WERI-Rb-1 (cell line): ENCODE measurements at regions not wholly inside any gene's neighbourhood (a gene's known extent, or its start where the extent isn't known, plus 50 kb on each side); places are given as distances from the start of the nearest gene placed in this dataset.

Experiments
- DNase-seq: peaks from one replicate; pipeline ENCODE4 v3.0.0-alpha.2; 2020
- H3K27ac ChIP-seq: fragments of 250-450 bp; sonication (Bioruptor Pico); 2 replicates; pipeline ENCODE4 v1.5.1; 2020; ENCODE audit warnings: mild to moderate bottlenecking, moderate library complexity
- H3K27me3 ChIP-seq: fragments of 250-450 bp; sonication (Bioruptor Pico); 2 replicates; pipeline ENCODE4 v1.5.1; 2021; ENCODE audit warnings: mild to moderate bottlenecking, low read depth, moderate library complexity; ENCODE audit not compliant: insufficient read depth, severe bottlenecking
- H3K36me3 ChIP-seq: fragments of 250-450 bp; sonication (Bioruptor Pico); 2 replicates; pipeline ENCODE4 v1.5.1; 2020; ENCODE audit warnings: mild to moderate bottlenecking, moderate library complexity
- H3K4me3 ChIP-seq: 2 replicates; pipeline ENCODE4 v1.5.1; 2011; ENCODE audit warnings: low read depth, mild to moderate bottlenecking, control low read depth, low read length
- H3K9me3 ChIP-seq: fragments of 250-450 bp; sonication (Bioruptor Pico); 2 replicates; pipeline ENCODE4 v1.5.1; 2021; ENCODE audit warnings: mild to moderate bottlenecking, moderate library complexity; ENCODE audit not compliant: severe bottlenecking
- CTCF ChIP-seq: IDR thresholded peaks from 2 replicates; pipeline ENCODE4 v1.5.1; 2011; ENCODE audit warnings: low read depth, mild to moderate bottlenecking, control low read depth, inconsistent platforms, low read length

DNA sequence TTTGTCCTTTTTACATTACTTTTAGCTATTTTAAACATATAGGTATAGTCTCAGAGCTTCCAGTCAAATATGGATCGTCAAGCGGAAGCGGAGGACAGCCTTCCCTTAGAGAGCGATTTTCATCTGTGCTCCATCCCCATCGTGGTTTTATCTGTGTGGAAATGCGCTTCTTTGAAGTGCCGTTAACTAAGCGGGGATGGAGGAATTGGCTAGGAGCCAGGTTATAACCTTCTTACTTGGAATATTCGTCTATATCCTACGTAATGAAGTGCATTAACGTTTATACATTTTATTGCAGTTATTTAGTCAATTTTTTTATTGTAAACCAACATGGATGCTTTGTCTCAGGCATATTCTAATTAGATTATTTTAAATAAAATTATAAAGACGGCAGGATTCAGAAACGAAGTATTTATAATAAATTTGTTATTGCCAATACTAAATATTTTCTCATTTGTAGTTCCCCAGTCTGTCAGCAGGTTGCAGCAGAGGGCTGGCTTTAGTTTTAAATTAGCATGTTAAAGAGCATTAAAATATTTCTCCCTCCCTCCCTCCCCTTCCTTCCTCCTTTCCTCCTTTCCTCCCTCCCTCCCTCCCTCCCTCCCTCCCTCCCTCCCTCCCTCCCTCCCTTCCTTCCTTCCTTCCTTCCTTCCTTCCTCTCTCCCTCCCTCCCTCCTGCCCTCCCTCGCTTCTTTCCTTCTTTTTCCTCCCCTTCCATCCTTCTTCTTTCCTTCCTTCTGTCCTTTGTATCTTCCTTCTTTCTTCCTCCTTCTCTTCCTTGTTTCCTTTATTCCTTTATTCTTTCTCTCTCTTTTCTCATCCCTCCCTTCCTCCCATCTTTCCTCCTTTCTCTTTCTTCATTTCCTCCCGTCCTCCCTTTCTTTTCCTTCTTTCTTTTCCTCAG is 80.6 kb upstream of the DOCK10 start:
- Histone ChIP-seq H3K36me3 (no peaks in the 10 kb centered on the region), H3K27me3 (no peaks in the 10 kb centered on the region), H3K9me3 (no peaks in the 10 kb centered on the region), H3K27ac (no peak overlapping the region), H3K4me3 (no peak overlapping the region)
- TF ChIP-seq CTCF, result peak; percentile 8; the same call in 1 of the 2 replicates
- DNase-seq, result peak; percentile 19

- H3K9me3 ChIP-seq, result no peaks in the 10 kb centered on the region
- no peak for DNase-seq
- no peaks in the 10 kb centered on the region for H3K27me3 ChIP-seq
- H3K4me3 ChIP-seq, result no peak overlapping the region
- no peaks in the 10 kb centered on the region for H3K36me3 ChIP-seq
- no peak overlapping the region for H3K27ac ChIP-seq
- TF ChIP-seq CTCF, result no peak
Measured at GRCh38 chr2:225122007-225122406, 79.7 kb upstream of the DOCK10 start.

- no peaks in the 10 kb centered on the region for H3K9me3 ChIP-seq
- no peak for DNase-seq
- H3K4me3 ChIP-seq, result no peak overlapping the region
- H3K36me3 ChIP-seq, result no peaks in the 10 kb centered on the region
- H3K27ac ChIP-seq, result no peak overlapping the region
- no peak for TF ChIP-seq CTCF
- no peaks in the 10 kb centered on the region for H3K27me3 ChIP-seq
Measured at GRCh38 chr2:225120186-225120585, 77.9 kb upstream of the DOCK10 start.

DNA sequence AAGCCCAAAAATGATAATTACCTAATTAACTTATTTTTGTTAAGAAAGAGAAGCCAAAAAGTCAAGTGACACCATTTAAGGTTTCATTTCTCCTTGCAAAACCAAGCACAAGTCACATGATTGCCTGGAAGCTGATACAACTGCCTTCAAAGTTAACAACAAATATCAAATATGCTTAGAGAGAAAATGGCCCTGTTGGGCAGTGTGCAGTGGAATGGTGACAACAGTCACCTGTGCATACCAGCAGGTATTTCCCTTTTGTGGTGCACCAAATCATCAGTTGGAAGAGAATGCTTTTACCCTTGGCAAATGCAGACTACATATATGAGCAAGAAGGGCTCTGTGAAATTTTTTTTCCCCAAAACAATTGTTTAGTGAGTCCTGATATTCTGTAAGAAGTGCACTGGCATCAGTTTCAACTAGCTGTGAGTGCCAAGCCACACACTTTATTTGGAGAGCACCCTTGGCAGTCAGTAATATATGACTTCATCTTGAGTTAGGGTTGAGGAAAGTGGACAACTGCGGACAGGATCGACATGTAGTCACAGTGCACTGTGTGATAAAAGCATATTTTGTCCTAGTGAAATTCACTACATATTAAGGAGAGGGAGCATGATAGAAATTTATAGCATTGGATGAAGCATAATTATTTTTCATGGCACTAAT is 74.9 kb upstream of the DOCK10 start:
- Histone ChIP-seq H3K4me3 (no peak overlapping the region), H3K9me3 (no peaks in the 10 kb centered on the region), H3K36me3 (no peaks in the 10 kb centered on the region), H3K27ac (no peak overlapping the region), H3K27me3 (no peaks in the 10 kb centered on the region)
- DNase-seq, result no peak
- no peak for TF ChIP-seq CTCF

GRCh38 chr2:225114786-225115323 is 72.6 kb upstream of the DOCK10 start:
- Histone ChIP-seq H3K27ac (no peak overlapping the region), H3K36me3 (no peaks in the 10 kb centered on the region), H3K4me3 (no peak overlapping the region), H3K9me3 (no peaks in the 10 kb centered on the region), H3K27me3 (no peaks in the 10 kb centered on the region)
- no peak for DNase-seq
- TF ChIP-seq CTCF, result no peak
